SU-DHL-6 (cell line): ENCODE measurements at regions not wholly inside any gene's neighbourhood (a gene's known extent, or its start where the extent isn't known, plus 50 kb on each side); places are given as distances from the start of the nearest gene placed in this dataset.

Experiments used
- H2AFZ ChIP-seq: fragments of 200-600 bp; sonication (generic); 2 replicates; pipeline ENCODE4 v1.6.1; 2014; ENCODE audit warnings: low read depth, mild to moderate bottlenecking, moderate library complexity, mixed read lengths, antibody characterized with exemption, low read length; ENCODE audit not compliant: severe bottlenecking
- H3F3A ChIP-seq: fragments of 200-600 bp; shearing (Covaris generic); 2 replicates; pipeline ENCODE4 v1.6.0; 2016; ENCODE audit warnings: antibody characterized with exemption, mild to moderate bottlenecking; ENCODE audit not compliant: insufficient read depth
- H3K27ac ChIP-seq: fragments of 200-600 bp; sonication (generic); 2 replicates; pipeline ENCODE4 v1.5.1; 2016; ENCODE audit warnings: low read depth, mild to moderate bottlenecking, low read length, moderate library complexity, mixed read lengths
- H3K27me3 ChIP-seq: fragments of 200-600 bp; sonication (generic), shearing (Covaris generic); 2 replicates; pipeline ENCODE4 v1.6.0; 2014; ENCODE audit warnings: mild to moderate bottlenecking, low read length
- H3K36me3 ChIP-seq: fragments of 200-600 bp; sonication (generic); 2 replicates; pipeline ENCODE4 v1.6.1; 2014; ENCODE audit warnings: mild to moderate bottlenecking, low read length, mixed read lengths
- H3K4me2 ChIP-seq: fragments of 300-600, 200-600 bp; shearing (Covaris generic), sonication (generic); 2 replicates; pipeline ENCODE4 v1.6.0; 2014; ENCODE audit warnings: low read length, low read depth, mild to moderate bottlenecking; ENCODE audit not compliant: poor library complexity, severe bottlenecking
- H3K4me3 ChIP-seq: fragments of 200-600 bp; sonication (generic); 2 replicates; pipeline ENCODE4 v1.5.1; 2014; ENCODE audit warnings: antibody characterized with exemption, low read length, mild to moderate bottlenecking, mixed read lengths; ENCODE audit not compliant: insufficient read depth, poor library complexity, severe bottlenecking
- H3K79me2 ChIP-seq: fragments of 200-600 bp; sonication (generic); 2 replicates; pipeline ENCODE4 v1.6.1; 2014; ENCODE audit warnings: mild to moderate bottlenecking, low read length, moderate library complexity; ENCODE audit not compliant: insufficient read depth
- H3K9ac ChIP-seq: fragments of 200-600 bp; sonication (generic); 2 replicates; pipeline ENCODE4 v1.7.0; 2014; ENCODE audit warnings: mild to moderate bottlenecking, low read length
- H3K9me2 ChIP-seq: fragments of 200-600 bp; sonication (generic); replicated peaks from 2 replicates; pipeline ENCODE4 v1.6.1; 2014; ENCODE audit warnings: low read length; ENCODE audit not compliant: insufficient read depth
- H3K9me3 ChIP-seq: fragments of 200-600 bp; sonication (generic); 2 replicates; pipeline ENCODE4 v1.6.1; 2014; ENCODE audit warnings: low read length, mixed read lengths; ENCODE audit not compliant: insufficient read depth
- H4K20me1 ChIP-seq: fragments of 200-600 bp; sonication (generic); 2 replicates; pipeline ENCODE4 v1.6.1; 2014; ENCODE audit warnings: low read depth, mild to moderate bottlenecking, antibody characterized with exemption, low read length, moderate library complexity, mixed read lengths
- EZH2phosphoT487 ChIP-seq: fragments of 200-600 bp; sonication (generic), shearing (Covaris generic); conservative IDR thresholded peaks from 2 replicates; pipeline ENCODE4 v1.6.1; 2018; ENCODE audit warnings: mild to moderate bottlenecking, antibody characterized with exemption, low read length, moderate library complexity, mixed read lengths
- TF ChIP-seq, protein P1 (sequence below): fragments of 200-600 bp; sonication (generic); IDR thresholded peaks from one replicate; pipeline ENCODE4 v1.5.1; 2017; ENCODE audit warnings: antibody characterized with exemption, mild to moderate bottlenecking, low read length, moderate library complexity; ENCODE audit not compliant: insufficient read depth, poor library complexity, severe bottlenecking

DNA sequence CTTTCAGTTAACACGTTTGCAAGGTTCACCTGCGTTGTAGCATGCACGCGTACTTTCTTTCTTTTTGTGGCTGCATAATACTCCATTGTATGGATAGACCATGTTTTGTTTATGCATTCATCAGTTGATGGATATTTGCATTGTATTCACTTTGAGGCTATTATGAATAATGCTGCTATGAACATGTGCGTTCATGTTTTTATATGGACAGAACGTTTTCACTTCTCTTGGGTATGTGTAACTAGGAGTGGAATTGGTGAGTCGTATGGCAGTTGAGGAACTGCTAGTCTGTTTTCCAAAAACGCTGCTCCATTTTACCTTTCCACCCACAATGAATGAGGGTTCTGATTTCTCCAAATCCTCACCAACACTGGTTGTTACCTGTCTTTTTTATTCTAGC, 244.3 kb downstream of the GLI2 start:
- Histone ChIP-seq H3K4me3 (no peak overlapping the region), H3K4me2 (no peak overlapping the region), H3K36me3 (no peaks in the 10 kb centered on the region), H3K9ac (no peak overlapping the region), H2AFZ (no peak overlapping the region), H3K27me3 (no peaks in the 10 kb centered on the region), H3K9me2 (no peaks in the 10 kb centered on the region), H3K79me2 (no peaks in the 10 kb centered on the region), H4K20me1 (no peaks in the 10 kb centered on the region), H3K27ac (no peak overlapping the region), H3K9me3 (no peaks in the 10 kb centered on the region), H3F3A (no peaks in the 10 kb centered on the region)
- TF ChIP-seq, protein P1, sequence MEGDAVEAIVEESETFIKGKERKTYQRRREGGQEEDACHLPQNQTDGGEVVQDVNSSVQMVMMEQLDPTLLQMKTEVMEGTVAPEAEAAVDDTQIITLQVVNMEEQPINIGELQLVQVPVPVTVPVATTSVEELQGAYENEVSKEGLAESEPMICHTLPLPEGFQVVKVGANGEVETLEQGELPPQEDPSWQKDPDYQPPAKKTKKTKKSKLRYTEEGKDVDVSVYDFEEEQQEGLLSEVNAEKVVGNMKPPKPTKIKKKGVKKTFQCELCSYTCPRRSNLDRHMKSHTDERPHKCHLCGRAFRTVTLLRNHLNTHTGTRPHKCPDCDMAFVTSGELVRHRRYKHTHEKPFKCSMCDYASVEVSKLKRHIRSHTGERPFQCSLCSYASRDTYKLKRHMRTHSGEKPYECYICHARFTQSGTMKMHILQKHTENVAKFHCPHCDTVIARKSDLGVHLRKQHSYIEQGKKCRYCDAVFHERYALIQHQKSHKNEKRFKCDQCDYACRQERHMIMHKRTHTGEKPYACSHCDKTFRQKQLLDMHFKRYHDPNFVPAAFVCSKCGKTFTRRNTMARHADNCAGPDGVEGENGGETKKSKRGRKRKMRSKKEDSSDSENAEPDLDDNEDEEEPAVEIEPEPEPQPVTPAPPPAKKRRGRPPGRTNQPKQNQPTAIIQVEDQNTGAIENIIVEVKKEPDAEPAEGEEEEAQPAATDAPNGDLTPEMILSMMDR: no peak
- TF ChIP-seq EZH2phosphoT487: no peak

GRCh38 chr2:120981443-120981842, 245.8 kb downstream of the GLI2 start:
- Histone ChIP-seq H3K4me2 (no peak overlapping the region), H3K9ac (no peak overlapping the region), H3K9me2 (no peaks in the 10 kb centered on the region), H2AFZ (no peak overlapping the region), H3F3A (no peaks in the 10 kb centered on the region), H4K20me1 (no peaks in the 10 kb centered on the region), H3K27me3 (no peaks in the 10 kb centered on the region), H3K4me3 (no peak overlapping the region), H3K9me3 (no peaks in the 10 kb centered on the region), H3K36me3 (no peaks in the 10 kb centered on the region), H3K79me2 (no peaks in the 10 kb centered on the region), H3K27ac (no peak overlapping the region)
- no peak for TF ChIP-seq EZH2phosphoT487
- TF ChIP-seq, protein P1: no peak

- no peak overlapping the region for H3K9ac ChIP-seq
- H2AFZ ChIP-seq: no peak overlapping the region
- no peaks in the 10 kb centered on the region for H3K9me2 ChIP-seq
- no peaks in the 10 kb centered on the region for H3K36me3 ChIP-seq
- no peak overlapping the region for H3K27ac ChIP-seq
- no peak for TF ChIP-seq EZH2phosphoT487
- TF ChIP-seq, protein P1: no peak
- no peaks in the 10 kb centered on the region for H3F3A ChIP-seq
- H3K27me3 ChIP-seq: no peaks in the 10 kb centered on the region
- no peaks in the 10 kb centered on the region for H3K79me2 ChIP-seq
- H3K9me3 ChIP-seq: no peaks in the 10 kb centered on the region
- H4K20me1 ChIP-seq: no peaks in the 10 kb centered on the region
- no peak overlapping the region for H3K4me3 ChIP-seq
- no peak overlapping the region for H3K4me2 ChIP-seq
Observed at GRCh38 chr2:120982598-120982997, 246.9 kb downstream of the GLI2 start.
